ENCODE measurements at regions not wholly inside any gene's neighbourhood (a gene's known extent, or its start where the extent isn't known, plus 50 kb on each side); places are given as distances from the start of the nearest gene placed in this dataset.

GRCh38 chr15:97456521-97457202 is 503.8 kb upstream of the ARRDC4 start:
- FAIRE-seq (no peak), DNase-seq (ENCODE audit: low read depth, low spot score) (no peak)
- Histone ChIP-seq H3K36me3 (ENCODE audit: control insufficient read depth in 2 of 2, extremely low read depth in 1 of 2, insufficient read depth in 2 of 2, low read length in 2 of 2) (no peaks in the 10 kb centered on the region), H3K9me3 (replicated peaks; ENCODE audit: control insufficient read depth, insufficient read depth, low read length) (no peaks in the 10 kb centered on the region), H3K9me1 (replicated peaks; ENCODE audit: control insufficient read depth, extremely low read depth, insufficient read depth, low read length) (no peaks in the 10 kb centered on the region), H3K4me2 (ENCODE audit: insufficient read depth, low read length) (no peak overlapping the region), H3K27me3 (ENCODE audit: control insufficient read depth in 2 of 2, insufficient read depth in 2 of 2, low read length in 2 of 2) (no peaks in the 10 kb centered on the region), H3K4me3 (replicated peaks in 1 of 3; ENCODE audit: insufficient read depth in 1 of 3, low read depth in 1 of 3, low read length in 3 of 3) (no peak overlapping the region), H2AFZ (ENCODE audit: low read depth, low read length) (no peak overlapping the region), H3K27ac (ENCODE audit: insufficient read depth, low read depth, low read length) (no peak overlapping the region), H3K9ac (replicated peaks; ENCODE audit: extremely low read depth, insufficient read depth, low read length) (no peak overlapping the region), H3K79me2 (ENCODE audit: control insufficient read depth, insufficient read depth, low read length) (no peaks in the 10 kb centered on the region), H4K20me1 (replicated peaks; ENCODE audit: control insufficient read depth, extremely low read depth, insufficient read depth, low read length) (no peaks in the 10 kb centered on the region), H3K4me1 (ENCODE audit: control insufficient read depth, extremely low read depth, insufficient read depth, low read length) (no peaks in the 10 kb centered on the region)
- ChIA-PET POLR2A (no interaction called here), CTCF (no interaction called here)
- dilution Hi-C loops (cut with MboI; ENCODE audit: extremely low pct_ligation_motif_present, low sequenced_read_pairs), result no loop called here
- intact Hi-C loops (cut with micrococcal nuclease), result no loop called here
- TF ChIP-seq, protein P1, sequence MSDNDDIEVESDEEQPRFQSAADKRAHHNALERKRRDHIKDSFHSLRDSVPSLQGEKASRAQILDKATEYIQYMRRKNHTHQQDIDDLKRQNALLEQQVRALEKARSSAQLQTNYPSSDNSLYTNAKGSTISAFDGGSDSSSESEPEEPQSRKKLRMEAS (IDR thresholded peaks at IDR 0.05; ENCODE audit: insufficient read depth, insufficient read length), result no peak
- no peak for TF ChIP-seq MYC (IDR thresholded peaks at IDR 0.05; ENCODE audit: low read depth, low read length)
- TF ChIP-seq GATA2 (IDR thresholded peaks at IDR 0.05; ENCODE audit: insufficient read depth, insufficient read length, low read depth, low read length), result no peak
- TF ChIP-seq POLR2A (IDR thresholded peaks at IDR 0.05; ENCODE audit: low read depth, low read length), result no peak
- TF ChIP-seq EZH2 (IDR thresholded peaks at IDR 0.05; ENCODE audit: borderline replicate concordance, low read depth, low read length, severe bottlenecking), result no peak
- TF ChIP-seq FOS (IDR thresholded peaks at IDR 0.05; ENCODE audit: borderline replicate concordance, insufficient read depth, low read length), result no peak
- TF ChIP-seq POLR2AphosphoS5 (IDR thresholded peaks at IDR 0.05; ENCODE audit: insufficient read depth, low read depth, low read length), result no peak
- TF ChIP-seq JUN (IDR thresholded peaks at IDR 0.05; ENCODE audit: borderline replicate concordance, insufficient read depth, insufficient read length, low read depth), result no peak
- TF ChIP-seq, protein P2, sequence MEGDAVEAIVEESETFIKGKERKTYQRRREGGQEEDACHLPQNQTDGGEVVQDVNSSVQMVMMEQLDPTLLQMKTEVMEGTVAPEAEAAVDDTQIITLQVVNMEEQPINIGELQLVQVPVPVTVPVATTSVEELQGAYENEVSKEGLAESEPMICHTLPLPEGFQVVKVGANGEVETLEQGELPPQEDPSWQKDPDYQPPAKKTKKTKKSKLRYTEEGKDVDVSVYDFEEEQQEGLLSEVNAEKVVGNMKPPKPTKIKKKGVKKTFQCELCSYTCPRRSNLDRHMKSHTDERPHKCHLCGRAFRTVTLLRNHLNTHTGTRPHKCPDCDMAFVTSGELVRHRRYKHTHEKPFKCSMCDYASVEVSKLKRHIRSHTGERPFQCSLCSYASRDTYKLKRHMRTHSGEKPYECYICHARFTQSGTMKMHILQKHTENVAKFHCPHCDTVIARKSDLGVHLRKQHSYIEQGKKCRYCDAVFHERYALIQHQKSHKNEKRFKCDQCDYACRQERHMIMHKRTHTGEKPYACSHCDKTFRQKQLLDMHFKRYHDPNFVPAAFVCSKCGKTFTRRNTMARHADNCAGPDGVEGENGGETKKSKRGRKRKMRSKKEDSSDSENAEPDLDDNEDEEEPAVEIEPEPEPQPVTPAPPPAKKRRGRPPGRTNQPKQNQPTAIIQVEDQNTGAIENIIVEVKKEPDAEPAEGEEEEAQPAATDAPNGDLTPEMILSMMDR (IDR thresholded peaks at IDR 0.05; ENCODE audit: extremely low read depth in 1 of 2, insufficient read depth in 1 of 2, low read depth in 1 of 2, low read length in 2 of 2), result no peak
- BruUV-seq (replicated peaks), result no TSS peak

All from endothelial cell of umbilical vein (primary cell).